Prostate gland (tissue), 2 donors: ENCODE measurements at regions not wholly inside any gene's neighbourhood (a gene's known extent, or its start where the extent isn't known, plus 50 kb on each side); places are given as distances from the start of the nearest gene placed in this dataset.

Source experiments
- POLR2A ChIP-seq: fragments of 450-650 bp; IDR thresholded peaks from one replicate; pipeline ENCODE4 v1.6.1; 2016; ENCODE audit warnings: antibody characterized with exemption, mild to moderate bottlenecking
- POLR2AphosphoS5 ChIP-seq: sonication (generic); formaldehyde crosslinking; IDR thresholded peaks from one replicate; pipeline ENCODE4 v1.6.1; 2017; ENCODE audit warnings: antibody characterized with exemption
- TF ChIP-seq, protein P1 (sequence below), 4 experiments: fragments of 200-600 bp in 2 of 4; fragments of 450-650 bp in 2 of 4; sonication (generic) in 2 of 4; IDR thresholded peaks; 1 replicate in 3 of 4; 2 replicates in 1 of 4; pipeline ENCODE4 v1.5.1; 2016 to 2019; ENCODE audit warnings: antibody characterized with exemption in 4 of 4, mild to moderate bottlenecking in 2 of 4, moderate library complexity in 2 of 4

DNA sequence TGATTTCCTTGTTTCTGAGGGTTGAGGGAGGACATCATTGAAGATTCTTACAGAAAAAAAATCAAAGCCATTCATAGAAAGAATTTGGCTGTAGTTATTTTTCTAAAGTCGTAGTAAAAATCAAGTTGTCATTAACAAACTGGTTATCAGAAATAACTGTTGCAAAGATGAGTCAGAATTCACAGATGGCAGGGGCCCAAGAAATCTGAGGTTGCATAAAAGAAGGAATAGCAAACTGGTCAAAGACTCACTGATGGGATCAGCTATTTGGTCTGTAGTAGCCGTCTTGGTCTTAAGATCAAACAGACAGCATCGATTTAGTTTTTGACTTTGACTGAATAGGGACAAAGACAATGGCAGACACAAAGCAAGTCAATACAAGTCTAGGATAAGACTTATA lies 334.3 kb downstream of the FIGN start:
- TF ChIP-seq, protein P1, sequence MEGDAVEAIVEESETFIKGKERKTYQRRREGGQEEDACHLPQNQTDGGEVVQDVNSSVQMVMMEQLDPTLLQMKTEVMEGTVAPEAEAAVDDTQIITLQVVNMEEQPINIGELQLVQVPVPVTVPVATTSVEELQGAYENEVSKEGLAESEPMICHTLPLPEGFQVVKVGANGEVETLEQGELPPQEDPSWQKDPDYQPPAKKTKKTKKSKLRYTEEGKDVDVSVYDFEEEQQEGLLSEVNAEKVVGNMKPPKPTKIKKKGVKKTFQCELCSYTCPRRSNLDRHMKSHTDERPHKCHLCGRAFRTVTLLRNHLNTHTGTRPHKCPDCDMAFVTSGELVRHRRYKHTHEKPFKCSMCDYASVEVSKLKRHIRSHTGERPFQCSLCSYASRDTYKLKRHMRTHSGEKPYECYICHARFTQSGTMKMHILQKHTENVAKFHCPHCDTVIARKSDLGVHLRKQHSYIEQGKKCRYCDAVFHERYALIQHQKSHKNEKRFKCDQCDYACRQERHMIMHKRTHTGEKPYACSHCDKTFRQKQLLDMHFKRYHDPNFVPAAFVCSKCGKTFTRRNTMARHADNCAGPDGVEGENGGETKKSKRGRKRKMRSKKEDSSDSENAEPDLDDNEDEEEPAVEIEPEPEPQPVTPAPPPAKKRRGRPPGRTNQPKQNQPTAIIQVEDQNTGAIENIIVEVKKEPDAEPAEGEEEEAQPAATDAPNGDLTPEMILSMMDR (IDR thresholded peaks at IDR 0.05), result no peak
- TF ChIP-seq POLR2A (no peak), POLR2AphosphoS5 (no peak)
